ENCODE measurements at regions not wholly inside any gene's neighbourhood (a gene's known extent, or its start where the extent isn't known, plus 50 kb on each side); places are given as distances from the start of the nearest gene placed in this dataset.
"Not testable (repeated sequence)": the region's sequence is repeated elsewhere in the genome, so short reads cannot be mapped to it uniquely, and the experiment has no call there.

DNA sequence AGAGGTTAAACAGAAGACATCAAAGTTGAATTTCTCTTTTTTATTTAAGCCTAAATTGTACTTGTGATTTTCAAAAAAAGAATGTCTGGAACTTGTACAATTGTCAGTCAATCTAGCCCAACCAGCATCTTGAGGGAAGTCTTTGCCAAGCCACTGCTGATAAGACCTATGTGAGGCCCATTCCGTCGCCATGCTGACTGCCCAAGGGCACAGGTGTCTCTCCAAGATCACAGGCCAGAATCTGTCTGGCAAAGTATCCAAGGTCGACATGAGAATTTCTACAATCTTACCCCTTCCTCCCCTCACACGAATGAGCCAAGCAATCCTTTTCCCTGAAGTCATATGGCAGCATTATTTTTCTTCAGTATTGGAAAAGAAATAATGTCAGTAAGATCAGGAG lies 614.5 kb downstream of the CBLN4 start:
- no peak for DNase-seq

DNA sequence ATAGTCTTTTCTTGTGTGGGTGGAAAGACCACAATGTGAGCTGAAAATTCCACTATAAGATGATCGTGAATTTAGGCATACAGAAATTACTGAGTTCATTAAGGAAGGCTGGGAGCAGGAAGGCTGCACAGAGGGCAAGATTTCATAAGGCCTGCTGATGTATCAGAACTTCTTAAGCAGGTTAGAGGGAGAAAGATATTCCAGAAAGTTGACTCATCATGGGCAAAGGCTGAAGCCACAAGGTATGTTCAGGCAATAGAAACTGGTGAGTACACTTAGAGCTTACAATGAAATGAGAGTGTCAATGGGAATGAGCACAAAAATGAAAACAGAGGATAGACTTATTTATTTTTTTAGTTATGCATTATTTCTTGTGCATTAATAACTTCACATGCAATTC lies 618.6 kb downstream of the CBLN4 start:
- no peak for DNase-seq

DNA sequence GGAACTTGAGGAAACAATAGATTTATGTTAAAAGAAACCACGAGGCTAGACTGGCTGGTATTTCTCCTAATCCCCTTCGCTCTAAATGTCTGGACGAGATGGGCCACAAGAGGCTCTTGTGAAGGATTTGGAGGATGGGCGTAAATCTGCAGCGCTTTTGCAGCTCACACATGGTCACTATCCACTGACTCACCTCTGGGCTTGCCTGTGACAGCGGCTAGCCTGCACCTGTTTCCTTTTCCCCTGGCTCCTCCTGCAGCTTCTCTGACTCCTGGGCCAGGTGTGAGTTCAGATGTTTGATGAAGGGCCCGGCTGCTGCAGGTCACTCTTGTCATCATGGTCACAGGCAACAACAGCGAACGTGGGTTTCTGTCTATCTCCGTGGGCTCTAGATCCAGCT lies 629.4 kb downstream of the CBLN4 start:
- no peak for DNase-seq

DNA sequence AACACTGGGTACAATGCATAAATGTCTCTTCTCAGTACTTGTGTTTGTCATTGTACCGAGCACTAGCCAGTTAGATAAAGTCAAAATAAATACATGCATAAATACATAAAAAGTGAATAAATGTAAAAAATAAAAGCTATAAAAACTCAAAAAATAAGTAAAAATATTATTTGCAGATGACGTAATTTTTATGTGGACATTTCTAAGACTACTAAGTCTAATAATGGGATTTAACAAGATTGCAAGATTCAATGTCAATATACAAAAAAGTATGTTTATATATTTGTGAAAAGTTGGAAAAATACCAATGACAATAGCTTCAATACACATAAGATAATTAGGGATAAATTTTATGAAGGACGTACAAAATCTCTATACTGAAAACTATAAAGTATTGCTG lies 639.6 kb downstream of the CBLN4 start:
- no peak for DNase-seq

DNA sequence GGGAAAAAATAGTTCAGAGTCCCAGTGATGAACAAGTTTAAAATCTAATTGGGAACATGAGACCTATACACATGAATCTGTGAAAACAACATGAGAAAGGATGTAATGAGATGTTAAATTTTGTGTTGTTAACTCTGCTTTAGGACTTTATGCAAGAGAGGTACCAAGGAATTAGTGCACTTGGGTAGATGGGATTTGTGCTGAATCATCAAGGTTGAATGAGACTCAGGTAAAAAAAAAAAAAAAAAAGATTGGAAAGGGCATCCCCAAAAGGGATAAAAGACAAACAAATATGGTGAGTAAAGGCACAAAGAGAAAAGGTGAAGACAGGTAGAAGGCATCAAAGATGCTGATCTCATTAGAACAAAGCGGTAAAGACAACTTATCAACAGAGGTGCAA lies 644.4 kb downstream of the CBLN4 start:
- no peak for DNase-seq

DNA sequence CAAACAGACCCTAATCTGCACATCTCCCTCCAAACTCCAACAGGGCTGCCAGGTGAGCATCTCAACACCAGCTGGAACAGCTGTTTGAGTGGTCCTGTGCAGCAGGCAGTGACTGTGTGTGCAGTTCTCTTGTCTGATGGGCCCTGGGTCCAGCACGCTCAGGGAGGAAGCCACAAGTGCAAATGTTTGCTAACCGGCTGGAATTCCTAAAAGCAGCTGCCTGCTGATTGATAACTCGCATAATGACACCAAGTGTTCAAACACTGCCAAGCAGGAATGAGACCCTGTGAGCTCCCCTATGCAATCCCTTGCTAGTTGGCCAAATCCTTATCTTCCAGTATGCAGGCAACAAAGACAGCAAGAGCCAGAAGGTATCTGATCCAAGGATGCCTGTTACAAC lies 650.6 kb downstream of the CBLN4 start:
- no peak for DNase-seq

DNA sequence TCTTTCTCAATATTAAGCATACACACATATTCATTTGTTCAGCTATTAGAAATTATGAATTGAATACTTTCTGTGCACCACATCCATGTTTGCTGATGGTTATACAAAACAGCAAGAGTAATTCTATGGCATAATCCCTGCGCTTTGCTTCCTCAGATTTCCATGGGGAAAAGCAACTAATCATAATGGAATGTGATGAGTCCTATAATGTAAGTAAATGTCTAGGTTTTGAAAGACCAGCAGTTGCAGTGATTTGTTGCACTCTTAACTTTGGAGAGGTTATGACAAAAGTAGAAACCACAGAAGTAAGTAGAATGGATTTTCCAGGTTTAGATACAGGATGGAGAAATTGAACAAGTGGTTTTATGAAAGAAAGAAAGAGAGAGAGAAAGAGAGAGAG lies 652.1 kb downstream of the CBLN4 start:
- no peak for DNase-seq

DNA sequence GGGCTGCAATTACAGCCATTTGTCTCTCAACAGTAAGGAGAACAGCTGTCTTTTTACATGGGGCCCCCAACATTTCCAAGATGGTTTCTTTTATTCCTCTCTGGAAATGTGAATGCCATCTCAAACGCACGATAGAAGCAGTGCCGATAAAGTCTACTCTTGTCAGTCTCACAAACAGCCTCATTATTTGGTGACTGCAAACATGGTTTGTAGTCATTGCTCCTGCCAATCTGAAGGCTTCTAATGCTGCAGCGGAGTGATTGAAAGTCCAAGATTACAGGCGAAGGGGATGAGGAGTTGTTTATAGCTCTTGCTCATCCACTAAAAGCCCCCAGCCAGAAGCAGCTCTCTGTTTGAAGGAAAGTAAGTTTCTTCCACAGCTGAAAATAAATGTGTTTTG lies 657.1 kb downstream of the CBLN4 start:
- no peak for DNase-seq

DNA sequence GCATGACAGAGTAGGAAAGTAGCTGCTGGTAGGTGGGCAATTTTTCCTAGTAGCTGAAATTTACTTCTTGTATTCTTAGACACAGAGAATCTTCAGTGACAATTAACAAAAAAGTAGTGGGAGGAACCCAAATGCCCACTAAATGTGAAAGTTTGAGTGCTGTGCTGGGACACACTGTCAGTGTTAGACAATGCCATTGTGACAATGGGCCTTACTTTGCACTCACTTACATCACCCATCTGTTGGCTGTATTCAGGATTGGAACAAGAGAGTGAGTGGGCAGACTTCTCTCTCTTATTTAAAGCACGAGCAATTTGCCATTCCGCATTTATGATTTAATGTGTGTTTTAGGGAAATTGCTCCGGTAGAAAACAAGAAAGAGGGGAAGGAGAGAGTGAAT lies 662.5 kb downstream of the CBLN4 start:
- DNase-seq: no peak

DNA sequence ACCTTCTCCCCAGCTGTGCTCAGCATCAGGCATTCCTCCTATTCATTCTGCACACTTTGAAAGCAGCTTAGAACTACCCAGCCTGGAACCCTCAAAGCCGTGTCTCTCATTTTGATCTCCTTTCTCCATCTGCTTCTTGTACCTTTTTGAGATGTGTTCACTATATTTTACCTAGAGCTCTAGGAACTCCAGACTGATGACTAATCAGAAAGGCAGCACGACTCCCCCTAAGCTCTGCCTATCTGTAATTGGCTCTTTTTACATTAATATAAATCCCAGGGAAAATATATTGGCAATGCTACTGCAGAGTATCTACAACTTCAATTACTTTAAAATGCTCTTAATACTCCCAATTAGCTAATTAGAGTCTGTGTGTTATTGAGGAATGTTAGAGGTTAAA lies 671.5 kb downstream of the CBLN4 start:
- DNase-seq: no peak

DNA sequence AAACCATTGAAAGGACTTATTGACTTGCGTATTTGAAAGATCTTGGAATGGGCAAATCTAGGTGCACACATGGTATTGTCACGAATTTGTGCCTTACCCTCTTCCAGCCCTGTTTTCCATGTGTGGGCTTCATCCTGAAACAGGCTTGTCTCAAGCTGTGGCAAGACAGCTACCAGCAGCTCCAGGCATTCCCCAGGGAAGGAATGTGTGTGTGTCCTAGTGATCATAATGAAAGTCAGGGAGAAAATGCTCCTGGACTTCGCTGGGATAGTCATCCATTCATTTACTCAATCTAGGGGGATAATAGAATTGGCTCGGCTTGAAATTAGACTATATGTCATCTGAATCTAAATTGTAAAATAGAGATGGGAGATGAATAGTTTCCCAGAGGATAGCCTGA lies 676.2 kb downstream of the CBLN4 start:
- no peak for DNase-seq

DNA sequence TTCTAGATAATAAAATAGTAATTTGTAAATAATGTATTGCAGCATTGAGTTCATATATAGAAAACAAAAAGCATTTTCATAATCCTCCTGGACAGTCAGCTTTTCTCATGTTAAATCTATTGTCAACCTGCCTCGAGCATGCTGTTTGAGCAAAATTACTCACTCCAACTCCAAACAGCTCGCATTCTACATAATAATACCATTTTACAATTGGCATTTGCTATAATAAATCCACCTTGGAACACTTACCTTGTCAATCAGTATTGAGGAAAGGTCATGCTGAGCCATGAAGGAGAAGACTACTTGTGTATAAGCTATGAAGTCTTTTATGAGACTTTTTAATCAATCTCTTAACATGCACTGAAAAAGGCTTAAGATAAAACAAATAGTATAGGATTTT lies 682.6 kb downstream of the CBLN4 start:
- DNase-seq: no peak

DNA sequence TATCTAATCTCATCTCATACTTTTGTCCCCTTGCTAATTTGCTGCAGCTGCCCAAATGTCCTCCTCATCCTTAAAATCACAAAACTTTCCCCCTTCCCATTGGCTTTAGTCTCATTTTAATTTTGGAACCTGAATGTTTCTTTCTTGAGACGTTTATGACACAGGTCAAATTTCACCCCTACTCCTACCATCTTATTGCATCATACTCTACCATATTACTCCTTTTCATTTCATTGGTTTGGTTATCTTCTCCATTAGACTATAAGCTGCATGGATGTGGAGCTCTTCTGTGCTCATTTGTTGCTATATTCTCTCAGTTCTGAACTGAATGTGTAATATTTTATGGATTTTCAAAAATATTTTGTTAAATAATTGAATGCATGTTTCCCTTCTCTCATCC lies 688.6 kb downstream of the CBLN4 start:
- no peak for DNase-seq

DNA sequence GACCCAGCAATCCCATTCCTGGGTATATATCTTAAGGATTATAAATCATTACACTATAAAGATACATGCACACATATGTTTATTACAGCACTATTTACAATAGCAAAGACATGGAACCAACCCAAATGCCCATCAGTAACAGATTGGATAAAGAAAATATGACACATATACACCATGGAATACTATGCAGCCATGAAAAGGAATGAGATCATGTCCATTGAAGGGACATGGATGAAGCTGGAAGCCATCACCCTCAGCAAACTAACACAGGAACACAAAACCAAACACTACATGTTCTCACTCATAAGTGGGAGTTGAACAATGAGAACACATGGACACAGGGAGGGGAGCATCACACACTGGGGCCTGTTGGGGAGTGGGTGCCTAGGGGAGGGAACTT lies 694.5 kb downstream of the CBLN4 start:
- not testable (repeated sequence) for DNase-seq

DNA sequence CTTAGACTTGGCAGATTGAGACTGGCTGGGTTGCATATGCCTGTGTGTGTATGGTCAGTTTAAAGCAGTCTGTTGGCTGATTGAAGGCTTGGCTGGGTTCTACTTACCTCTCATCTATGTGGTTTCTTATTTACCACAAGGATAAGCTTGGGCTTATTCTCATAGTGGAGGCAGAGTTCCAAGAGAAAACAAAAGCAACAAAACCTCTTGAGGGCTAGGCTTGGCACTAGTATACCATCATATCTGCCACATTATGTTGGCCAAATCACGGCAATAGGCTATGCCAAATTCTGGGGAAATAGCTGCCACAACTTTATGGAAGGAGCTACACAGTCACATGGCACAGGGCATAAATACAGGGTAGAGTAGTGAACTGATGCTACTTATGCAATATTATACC lies 714.1 kb downstream of the CBLN4 start:
- no peak for DNase-seq

DNA sequence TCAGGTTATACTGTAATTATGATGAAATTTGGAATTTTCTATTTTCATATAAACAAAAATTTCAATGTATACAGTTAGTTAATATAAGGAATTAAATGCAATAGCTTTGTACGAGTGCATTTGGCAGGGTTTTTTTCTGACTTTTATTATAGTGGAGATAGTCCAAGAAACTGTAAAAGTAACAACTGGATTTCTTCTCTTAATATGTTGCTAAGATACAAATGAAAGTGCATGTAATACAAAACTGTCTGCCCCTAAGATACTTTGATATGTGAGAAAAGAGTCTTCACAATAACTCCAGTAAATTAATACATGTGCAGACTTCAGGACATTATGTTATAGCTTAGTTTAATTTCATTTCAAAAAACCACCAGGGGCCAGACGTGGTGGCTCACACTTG lies 721.4 kb downstream of the CBLN4 start:
- DNase-seq: no peak

DNA sequence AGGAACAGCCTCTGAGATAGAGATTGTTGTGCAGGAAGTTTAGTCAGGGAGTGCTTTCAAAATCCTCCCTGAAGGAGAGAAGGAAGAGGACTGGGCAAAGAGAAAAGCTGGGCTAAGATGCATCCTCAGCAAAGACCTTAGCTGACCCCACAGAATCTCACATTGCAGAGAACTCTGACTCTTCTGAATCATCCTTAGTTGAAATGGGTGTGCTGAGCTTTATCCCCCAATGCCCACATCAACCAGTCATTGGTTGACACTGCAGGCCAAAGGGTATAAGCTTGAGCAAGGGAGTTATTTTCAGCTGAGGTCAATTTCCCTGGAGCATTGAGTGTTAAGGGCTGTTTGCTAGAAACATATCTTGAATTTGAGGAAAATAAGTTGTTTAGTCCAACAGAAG lies 732.2 kb downstream of the CBLN4 start:
- DNase-seq: no peak

DNA sequence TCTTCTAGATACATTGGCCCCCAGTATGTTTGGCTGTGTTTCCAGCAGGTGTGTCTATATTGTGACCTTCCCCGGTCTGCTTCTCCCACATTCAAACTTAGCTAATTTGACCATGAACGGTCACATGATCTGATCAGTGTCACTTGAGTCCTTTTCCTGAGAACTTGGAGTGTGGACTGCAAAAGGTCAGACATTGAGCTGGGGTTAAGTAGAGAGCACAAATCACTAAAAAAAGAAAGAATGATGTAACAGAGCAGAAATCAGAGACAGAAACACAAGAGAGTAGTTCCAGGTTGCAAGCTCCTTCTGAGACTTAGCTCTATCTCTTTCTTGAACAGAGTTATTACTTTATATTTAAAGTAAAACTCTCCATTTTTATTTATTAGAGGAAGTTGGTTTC lies 733.9 kb downstream of the CBLN4 start:
- DNase-seq: no peak

DNA sequence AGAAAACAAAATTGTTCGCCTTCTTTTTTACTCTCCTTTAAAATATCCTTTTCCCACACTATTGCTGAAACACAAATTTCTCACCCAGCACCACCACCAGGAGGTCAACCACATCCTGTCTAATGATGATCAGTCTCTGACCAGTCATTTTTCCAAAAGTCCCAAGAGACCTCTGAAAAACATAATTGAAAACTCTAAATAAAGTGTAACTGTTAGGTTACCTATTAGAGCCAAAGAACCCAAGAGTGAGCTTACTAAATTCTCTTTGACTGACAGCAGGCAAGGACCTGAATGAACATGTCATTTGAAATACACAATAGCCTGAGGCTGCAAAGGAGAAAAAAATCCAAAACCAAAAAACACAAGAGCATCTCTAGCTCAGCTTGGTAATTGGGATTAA lies 735.4 kb downstream of the CBLN4 start:
- DNase-seq: no peak

DNA sequence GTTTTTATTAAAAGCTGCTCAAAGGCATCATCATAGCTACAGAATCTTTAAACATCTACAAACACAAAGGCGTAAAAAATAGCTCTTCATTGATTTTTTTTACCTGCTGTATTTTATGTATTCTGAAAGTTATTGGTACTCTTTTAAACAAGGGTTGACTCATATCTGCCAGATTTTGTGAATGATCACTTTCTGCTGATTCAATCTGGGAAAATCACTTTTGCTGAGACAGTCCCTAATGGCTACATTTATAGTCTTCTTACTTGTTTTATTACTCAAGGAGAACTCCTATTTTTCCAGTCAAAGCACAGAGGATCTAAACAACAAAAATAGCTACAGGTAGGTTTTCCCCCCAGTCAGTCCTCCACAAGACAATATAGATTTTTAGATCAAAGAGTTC lies 739.0 kb downstream of the CBLN4 start:
- no peak for DNase-seq

DNA sequence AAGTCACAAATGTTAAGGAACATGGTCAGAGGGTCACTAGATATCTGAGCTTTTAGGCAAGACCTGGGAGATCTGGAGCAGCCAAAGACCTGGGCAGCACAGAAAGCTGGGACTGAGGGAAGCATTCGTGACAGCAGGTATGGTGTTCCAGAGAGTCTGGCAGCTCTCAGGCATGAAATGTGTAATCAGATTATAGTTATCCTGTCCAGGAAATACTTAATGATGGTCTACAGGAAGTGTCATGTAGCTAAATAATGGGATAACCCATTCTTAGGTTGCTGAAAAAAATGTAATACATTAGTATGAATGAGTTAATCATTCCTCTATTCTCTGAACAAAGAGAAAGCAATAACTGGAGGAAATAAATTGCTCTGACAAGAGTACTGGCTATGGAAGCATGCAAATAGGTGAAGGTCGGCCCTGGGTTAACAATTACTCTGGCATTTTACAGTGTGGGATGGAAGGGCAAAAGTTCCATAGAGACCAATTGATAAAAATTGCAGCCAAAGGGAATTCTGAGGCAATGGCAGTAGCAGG lies 740.5 kb downstream of the CBLN4 start:
- DNase-seq: no peak

DNA sequence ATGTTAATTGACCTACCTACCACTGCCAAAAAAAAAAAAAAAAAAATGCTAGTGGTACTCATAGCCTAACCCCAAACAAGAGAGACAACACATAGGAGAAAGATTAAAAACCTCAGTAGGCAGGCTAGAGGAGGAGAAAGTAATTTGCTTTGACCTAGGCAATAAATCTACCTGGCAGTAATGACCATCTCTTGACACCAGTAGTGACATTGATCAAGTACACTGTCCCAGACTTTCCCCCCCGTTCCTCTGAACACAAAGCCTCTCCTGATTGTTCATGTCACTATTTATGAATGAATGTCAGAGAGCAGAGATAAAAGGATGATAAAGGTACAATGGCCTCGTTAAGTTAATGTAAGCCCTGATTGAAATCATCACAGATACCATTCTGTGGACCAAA lies 746.8 kb downstream of the CBLN4 start:
- no peak for DNase-seq

DNA sequence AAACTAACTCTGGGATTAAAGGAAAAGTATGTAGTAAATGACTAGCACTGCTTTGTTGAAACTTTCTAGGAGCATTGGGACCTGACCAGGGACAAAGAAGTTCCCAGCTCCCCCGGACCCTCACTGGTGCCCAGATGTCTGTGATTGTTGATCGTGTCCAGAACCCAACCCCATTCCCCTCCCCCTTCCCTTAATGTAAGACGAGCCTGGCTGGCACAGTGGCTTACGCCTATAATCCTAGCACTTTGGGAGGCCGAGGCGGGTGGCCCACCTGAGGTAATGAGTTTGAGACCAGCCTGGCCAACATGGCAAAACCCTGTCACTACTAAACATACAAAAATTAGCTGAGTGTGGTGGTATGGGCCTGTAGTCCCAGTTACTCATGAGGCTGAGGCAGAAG lies 750.3 kb downstream of the CBLN4 start:
- DNase-seq: no peak

DNA sequence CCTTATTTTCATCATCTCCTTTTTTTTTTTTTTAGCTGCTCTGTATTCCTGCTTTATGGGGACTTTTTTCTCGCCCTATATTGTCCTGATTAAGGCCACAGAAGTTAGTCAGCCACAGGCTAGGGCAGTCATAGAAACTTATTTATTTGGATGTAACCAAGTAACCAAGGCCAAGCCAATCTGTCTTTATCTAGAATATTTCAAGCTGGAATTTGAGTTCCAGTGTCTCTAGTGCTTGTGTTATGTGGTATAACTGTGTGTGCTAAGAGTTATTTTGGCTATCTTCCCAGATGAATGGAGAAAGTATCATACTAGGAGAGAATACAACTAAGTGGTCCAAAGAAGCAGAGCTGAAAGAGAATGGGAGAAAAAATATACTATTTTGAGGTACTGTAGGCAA lies 751.5 kb downstream of the CBLN4 start:
- DNase-seq: no peak

DNA sequence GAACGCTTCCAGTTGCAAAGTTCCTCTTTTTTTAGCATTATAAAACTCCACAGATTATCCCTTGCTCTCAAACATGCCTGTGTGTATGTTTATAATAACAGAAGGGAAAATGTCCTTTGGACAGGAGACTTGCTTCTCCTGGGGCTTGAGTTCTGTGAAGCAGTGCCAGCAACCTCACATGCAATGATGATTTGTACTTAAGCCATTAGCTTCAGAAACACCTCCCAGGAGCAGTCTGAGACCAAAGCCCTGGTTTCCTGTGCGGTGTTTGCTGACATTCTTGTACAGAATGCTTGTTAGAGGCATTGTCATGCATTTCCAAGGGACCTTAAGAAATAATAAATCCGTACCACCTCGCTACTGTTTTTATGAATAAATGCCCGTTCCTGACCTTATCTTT lies 752.8 kb downstream of the CBLN4 start:
- DNase-seq: no peak

DNA sequence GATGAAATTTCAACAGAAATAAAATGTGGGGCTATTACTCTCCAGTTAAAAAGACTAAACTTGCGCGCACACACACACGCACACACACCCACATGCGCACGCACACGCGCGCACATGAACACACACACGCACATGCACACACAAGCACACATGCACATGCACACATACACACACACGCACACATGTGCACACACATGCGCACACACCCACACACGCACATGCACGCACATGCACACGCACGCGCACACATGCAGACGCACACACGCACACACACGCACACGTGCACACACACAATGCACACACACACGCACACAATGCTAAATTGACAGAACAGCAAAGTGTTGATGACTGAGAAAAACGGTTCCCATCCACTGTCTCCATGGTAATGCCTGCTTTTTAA lies 754.1 kb downstream of the CBLN4 start:
- DNase-seq: no peak

Data from DMS 273 treated with DMSO at 0.1 percent for 48 hours (cell line).